ENCODE measurements at regions not wholly inside any gene's neighbourhood (a gene's known extent, or its start where the extent isn't known, plus 50 kb on each side); places are given as distances from the start of the nearest gene placed in this dataset.
A peak's percentile ranks its signal among the peaks of the same experiment; 100 is the strongest.

DNA sequence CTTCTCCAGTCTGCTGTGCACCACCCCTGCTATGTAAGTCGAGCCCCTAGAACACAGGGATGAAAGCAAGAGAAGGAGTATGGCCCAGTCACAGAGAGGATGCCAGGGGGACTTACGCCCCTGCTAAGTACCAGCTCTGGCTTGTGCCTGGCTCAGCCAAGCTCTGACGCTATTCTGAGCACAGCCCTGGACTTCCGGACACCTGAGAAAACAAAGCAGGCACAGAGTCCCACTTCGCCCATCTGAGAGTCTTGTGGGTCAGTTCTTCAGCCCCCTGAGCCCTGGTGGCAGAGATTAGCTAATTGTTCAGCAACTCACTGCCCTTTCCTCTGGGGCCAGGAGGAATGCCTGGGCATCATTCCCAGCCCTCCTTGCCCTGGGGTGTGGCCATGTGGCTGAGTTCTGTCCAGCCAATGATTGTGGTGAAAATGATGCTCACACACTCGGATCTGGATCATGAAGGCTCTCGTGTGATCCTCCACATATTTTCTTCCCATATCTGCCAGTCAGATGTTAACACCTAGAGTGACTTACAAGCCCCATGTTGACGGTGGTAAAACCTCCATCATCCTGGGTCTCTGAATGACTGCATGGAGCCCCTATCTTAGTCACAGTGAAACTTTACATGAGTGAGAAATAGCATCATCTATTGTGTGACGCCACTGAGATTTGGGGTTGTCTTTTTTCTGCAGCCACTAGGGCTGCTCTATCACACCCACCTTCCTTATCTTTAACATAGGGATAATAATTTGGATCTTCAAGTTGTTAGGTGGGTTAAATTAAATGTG lies 105.7 kb downstream of the TPRA1 start:
- no peak for DNase-seq (ENCODE audit: low read depth in 4 of 4, low spot score in 1 of 4)

DNA sequence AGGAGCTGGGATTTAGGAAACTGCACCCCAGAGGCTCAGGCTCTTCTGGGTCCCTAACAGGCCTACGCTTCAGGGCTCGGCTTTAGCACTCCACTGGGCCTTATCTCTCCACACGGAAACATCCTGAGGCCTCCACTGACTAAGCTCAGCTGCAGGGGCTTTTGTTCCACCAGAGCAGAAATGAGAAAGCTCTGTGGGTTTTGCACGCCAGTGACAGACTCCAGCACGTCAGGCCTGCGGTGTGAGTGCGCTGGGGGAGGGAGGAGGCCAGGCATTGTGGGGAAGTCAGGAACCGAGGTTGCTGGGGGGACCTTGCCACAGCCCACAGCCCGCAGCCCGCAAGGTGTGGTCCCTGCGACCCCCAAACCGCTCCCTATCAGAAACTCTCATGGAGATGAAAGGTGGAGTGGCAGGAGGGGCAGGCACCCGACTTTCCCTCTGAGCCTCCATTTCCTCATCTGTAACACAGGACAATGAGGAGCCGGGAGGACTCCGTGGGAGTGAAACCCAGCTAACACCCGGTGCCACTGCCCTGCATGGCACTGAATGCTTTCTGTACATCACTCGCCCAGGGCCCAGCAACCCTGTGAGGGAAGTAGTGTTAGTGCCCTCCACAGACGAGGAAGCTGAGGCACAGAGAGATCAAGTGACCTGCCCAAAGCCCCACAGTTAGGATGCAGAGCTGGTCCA lies 106.5 kb downstream of the TPRA1 start:
- peak in 2 of 4 experiments; percentile 6 to 68 for DNase-seq (ENCODE audit: low read depth in 4 of 4, low spot score in 1 of 4)

DNA sequence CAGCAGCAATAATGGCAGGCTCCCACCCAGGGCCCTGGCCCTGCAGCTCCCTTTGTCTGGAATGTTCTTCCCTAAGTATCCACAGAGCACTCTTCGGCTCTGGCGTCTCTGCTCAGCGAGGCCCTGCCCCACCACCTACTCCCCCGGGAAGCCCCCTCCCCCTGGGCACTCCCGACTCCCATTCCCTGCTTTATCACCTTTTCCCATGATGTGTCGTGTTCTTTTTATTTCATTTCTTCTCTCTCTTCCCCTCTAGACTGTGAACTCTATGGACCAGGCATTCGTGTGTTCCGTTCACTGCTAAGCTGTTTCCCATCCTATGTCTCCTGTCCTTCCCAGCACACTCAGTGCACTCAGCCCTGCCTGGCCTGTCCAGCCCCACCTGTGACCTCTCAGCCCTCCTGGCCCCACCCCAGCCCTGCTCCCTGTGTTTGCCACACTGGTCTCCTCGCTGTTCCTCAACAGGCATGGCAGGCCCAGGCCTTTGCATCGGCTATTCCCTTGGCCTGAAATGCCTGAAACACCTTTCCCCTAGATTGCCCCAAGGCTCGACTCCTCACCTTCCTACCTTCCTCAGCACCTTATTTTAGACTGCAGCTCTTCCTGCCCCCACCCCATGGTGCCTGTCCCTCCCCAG lies 107.4 kb downstream of the TPRA1 start:
- no peak for DNase-seq (ENCODE audit: low read depth in 4 of 4, low spot score in 1 of 4)

DNA sequence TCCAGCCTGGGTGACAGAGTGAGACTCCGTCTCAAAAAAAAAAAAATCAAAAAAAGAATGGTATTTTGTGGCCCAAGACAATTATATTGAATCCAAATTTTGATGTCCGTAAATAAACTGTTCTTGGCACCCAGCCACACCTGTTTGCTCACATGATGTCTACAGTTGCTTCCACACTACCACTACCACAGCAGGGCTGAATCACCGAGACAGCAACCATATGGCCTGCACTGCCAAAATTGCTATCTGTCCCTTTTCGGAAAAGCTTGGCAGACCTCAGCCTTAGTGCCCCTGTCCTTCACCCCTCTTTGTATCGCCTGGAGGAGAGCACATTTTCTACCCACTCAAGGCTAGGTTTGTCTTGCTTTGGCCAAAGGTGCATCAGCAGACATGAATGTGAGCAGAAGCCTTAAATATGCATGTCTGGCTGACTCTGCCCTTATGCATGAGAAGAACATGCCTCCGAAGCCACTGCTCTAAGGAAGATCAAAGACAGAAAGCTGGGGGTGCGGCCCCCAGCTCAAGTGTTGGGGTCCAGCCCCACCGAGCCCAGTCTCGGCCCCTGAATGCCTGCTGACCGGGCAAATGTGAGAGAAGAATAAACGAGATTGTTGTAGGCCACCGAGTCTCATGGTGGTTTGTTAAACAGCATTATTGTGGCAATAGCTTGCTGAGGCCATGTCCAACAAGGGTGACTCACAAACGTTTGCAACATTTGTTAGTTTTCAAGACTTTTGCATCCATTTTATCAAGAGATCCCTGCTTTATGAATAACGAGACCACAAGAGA lies 108.1 kb downstream of the TPRA1 start:
- DNase-seq (ENCODE audit: low read depth in 4 of 4, low spot score in 1 of 4), result no peak

DNA sequence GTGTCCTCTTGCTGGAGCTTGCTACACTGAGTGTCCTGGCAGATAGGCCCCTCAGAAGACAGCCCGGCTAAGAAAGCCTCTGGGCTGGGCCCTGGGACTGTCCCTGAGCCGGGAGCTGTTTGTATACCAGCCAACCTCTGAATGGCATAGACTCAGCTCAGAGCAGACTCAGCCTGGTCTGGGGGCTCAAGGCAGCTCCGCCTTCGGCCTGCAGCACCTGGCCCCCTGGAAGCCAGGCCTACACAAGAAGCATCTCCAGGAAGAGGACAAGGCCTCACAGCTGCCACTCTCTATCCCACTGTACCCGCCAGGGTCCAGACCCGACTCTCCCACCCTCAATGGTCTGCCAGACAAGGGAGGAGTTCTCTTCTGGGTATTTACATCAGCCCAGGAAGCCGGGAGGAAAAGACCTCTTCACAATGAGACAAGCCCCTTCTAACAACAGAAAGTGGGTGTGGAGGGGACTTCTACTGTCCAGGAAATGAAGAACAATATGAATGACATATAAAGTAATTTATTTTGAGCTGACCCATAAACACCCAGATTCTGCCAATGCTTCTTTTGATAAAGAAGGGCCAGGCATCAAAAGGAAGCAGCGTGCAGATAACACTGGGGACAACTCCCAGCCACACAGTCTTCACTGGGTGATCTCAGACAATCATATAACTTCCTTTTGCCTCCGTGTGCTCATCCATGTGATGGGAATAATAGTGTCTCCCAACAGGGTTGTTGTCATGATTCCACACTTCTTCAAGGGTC lies 110.2 kb downstream of the TPRA1 start:
- DNase-seq (ENCODE audit: low read depth in 4 of 4, low spot score in 1 of 4), result no peak

DNA sequence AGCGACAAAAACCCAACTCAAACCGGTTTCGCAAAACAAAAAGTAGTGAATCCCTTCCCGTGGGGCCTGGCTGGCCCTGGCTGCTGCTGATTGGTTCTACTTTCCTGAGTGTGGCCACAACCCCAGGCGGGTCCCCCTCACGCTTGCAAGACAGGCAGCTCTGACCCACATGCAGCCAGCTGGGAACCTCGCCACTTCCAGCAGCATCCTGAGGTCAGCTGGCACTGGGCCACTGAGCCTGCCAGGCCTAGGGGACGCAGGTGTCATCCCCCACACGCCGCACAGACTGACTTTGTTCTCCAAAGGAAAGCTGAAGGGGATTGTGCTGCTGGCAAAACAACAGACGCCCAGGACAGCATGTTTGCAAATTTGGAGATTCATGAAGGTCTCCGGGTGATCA lies 111.1 kb downstream of the TPRA1 start:
- no peak for DNase-seq (ENCODE audit: low read depth in 4 of 4, low spot score in 1 of 4)

GRCh38 chr3:127478922-127479321 lies 111.6 kb downstream of the TPRA1 start:
- no peak for DNase-seq (ENCODE audit: low read depth in 4 of 4, low spot score in 1 of 4)

DNA sequence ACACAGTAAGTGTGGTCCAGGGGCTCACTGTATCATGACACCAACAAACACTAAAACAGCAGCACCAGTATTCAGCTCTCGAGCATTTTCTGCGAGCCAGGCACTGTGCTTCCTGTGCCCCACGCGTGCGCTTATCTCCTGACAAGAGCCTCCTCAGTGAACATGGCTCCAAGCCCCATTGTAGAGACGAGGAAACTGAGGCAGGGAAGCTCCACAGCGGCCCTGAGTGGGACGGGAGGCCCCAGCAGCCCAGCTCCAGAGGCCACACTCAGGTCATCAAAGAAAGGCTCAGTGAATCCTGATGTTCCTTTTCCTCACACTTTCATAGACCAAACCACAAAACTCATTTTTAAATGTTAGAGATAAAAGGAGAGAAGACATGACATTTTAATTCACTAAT lies 113.1 kb downstream of the TPRA1 start:
- no peak for DNase-seq (ENCODE audit: low read depth in 4 of 4, low spot score in 1 of 4)

DNA sequence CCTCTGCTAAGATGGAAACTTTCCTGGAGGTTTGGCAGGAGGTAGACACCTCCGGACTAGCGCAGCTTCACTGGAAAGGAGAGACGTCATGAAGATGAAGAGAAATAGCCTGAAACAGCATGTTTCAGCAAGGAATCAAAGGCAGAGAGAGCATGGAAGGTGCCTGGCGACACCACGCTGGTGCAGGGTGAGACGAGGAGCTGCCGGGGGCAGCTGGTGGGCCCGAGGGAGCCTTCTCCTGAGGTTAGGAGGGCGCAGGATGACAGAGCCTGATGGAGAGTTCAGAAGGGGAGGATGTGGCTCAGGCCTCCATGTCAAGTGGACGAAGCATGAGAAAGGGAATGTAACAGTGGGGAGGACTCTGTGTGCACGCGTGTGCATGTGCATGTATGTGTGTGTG lies 113.6 kb downstream of the TPRA1 start:
- DNase-seq (ENCODE audit: low read depth in 4 of 4, low spot score in 1 of 4), result no peak

GRCh38 chr3:127475975-127476705 lies 114.4 kb downstream of the TPRA1 start:
- no peak for DNase-seq (ENCODE audit: low read depth in 4 of 4, low spot score in 1 of 4)

DNA sequence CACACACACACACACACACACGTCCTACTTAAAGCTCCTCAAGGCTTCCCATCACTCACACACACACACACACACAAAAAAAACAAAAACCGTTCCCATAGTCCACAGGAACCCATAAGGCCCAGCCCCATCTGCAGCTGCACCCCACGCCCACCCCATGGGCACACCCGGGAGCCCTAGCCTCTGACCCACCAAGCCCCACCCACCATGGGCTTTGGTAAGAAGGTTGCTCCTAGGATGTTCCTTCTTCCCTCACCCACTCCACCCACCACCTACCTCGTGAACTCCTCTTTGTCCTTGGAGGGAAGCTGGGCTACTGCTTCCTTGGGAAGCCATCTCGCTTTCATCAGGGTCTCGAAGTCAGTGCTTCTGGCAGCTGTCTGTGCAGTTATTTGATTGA lies 115.1 kb downstream of the TPRA1 start:
- DNase-seq (ENCODE audit: low read depth in 4 of 4, low spot score in 1 of 4), result no peak

DNA sequence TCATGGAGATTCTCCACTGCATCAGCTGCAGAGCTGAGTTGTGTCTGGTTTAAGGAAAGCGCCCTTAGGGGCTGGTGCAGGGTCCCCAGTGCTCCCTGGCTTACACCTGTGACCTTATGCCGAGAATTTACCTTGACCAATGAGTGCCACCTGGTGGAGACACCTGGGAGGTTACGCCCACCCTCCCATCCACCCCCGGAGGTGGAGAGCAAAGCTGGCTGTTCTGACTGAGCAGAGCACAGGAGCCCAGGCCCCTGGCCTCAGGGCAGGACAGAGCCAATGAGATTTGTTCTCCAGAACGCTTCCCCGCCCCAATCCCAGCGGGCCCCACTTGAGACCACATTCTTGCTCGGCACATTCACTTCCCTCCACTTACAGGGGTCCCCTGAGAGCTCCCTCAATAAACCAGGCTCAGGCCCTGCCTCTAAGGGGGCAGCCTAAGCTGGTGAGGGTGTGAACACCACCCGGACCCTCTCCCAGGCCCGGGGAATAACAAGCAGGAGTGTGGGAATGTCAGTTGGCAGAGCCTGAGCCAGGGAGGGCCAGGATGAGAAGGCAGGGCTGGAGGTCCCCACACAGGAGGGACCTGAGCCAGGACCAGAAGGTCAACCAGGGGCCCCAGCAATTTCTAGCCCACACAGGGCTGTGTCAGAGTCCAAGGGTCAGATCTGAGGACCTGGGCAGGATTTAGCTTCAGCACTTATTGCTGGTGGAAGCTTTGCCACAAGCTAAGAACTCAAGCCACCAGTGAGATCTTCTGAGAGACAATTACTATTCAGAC lies 117.1 kb downstream of the TPRA1 start:
- DNase-seq (ENCODE audit: low read depth in 4 of 4, low spot score in 1 of 4), result no peak

DNA sequence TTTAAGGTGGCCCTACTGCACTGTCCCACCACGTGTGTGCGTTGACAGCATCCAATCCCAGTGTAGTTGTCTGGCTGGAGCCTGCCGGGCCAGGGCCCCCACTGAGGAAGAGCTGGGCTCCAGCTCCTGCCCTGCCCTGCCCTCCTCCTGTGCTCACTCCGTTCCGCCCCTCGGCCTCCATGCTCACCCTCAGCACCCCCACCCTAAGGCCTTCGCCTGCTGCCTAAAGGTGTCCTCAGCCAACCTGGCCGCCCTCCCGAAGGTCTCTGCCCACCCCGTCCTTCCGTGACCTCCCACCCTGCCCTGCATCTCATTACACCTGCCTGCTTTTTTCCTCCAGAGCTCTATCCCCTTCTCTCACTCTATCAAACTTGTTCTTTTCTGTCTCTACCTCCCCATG lies 118.0 kb downstream of the TPRA1 start:
- no peak for DNase-seq (ENCODE audit: low read depth in 4 of 4, low spot score in 1 of 4)

GRCh38 chr3:127471142-127471541 lies 119.4 kb downstream of the TPRA1 start:
- no peak for DNase-seq (ENCODE audit: low read depth in 4 of 4, low spot score in 1 of 4)

DNA sequence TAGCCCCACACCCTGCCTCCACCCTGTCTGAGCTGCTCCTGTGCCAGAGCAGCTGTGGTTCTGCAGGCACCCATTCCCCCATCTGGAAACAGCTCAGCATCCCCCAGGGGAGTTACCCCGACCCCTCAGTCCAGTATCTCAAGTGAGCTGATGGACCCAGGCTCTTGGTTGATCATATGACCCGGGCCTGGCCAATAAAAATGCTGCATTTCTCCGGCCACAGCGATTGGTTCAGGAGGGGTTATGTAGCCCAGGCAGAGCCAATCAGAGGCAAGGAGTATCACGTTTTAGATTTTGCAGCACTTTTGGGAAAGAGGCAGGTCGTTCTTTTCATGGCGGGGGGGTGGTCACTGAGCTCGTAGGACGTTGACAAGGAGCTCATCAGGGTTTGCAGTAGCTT lies 120.8 kb downstream of the TPRA1 start:
- DNase-seq (ENCODE audit: low read depth in 4 of 4, low spot score in 1 of 4), result no peak

DNA sequence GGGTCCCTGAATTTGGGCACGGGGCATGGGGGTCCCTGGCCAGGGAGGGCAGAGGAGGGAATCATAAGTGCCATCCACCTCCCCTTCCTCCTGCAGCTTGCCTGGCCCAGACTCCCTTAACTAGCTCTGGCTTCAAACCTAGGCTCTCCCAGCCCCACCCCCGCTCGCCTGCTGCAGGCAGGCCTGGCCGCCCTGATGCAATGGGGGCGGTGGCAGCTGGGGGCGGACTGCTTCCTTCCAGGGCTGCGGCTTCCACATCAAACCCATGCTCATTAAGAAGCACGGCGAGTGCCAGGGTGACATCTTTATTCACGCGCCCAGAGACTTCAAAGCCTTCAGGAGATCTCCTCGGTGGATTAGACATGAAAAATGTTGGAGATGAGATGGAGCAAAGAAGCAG lies 123.1 kb downstream of the TPRA1 start:
- DNase-seq (ENCODE audit: low read depth in 4 of 4, low spot score in 1 of 4), result no peak

DNA sequence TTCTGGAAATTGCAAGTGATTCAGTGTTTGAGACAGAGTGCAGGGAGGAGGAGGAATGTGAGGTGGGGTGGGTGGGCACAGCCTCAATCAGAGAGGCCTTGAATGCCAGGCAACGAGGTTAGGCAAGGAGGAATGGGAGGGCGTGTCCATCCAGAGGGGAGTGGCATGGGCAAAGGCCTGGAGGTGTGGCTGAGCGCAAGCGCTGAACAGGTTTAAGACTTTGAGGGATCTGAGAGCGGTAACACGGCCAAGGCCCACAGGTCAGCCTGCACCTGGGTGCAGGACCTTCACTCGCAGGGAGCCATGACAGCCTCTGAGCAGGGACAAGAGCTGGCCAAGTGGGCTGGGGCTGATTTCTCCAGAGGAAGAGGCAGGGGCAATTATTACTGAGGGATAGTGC lies 125.9 kb downstream of the TPRA1 start:
- DNase-seq (ENCODE audit: low read depth in 4 of 4, low spot score in 1 of 4), result no peak

DNA sequence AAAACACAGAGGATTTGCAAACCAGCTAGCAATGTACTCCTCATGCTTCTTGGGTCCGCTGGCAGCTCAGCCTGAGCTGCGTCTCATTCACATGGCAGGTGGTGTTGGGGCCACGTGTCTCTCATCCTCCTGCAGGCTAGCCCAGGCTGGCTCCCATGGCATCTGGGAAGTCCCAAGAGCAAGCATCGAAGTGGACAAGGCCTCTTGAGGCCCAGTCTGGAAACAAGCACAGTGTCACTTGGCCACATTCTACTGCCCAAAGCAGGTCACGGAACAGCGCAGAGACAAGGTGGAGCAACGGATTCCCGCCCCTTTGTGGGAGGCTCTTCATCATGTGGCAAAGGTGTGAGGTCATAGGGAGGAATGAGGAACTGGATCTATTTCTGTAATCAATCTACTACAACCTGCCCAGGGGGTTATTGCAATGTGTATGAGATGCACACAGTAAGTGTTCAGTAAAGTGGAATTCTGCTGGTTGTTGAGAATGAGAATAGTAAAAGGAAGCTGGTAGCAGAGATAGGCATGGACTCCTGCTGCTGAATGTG lies 128.3 kb downstream of the TPRA1 start:
- no peak for DNase-seq (ENCODE audit: low read depth in 4 of 4, low spot score in 1 of 4)

GRCh38 chr3:127461286-127461910 lies 129.1 kb downstream of the TPRA1 start:
- no peak for DNase-seq (ENCODE audit: low read depth in 4 of 4, low spot score in 1 of 4)
